GM12874 (cell line): ENCODE measurements at regions not wholly inside any gene's neighbourhood (a gene's known extent, or its start where the extent isn't known, plus 50 kb on each side); places are given as distances from the start of the nearest gene placed in this dataset.

Experiments used
- TF ChIP-seq, protein P1 (sequence below): IDR thresholded peaks from 2 replicates; pipeline ENCODE4 v1.5.1; 2011; ENCODE audit warnings: low read depth, mild to moderate bottlenecking, control low read depth, low read length, moderate library complexity; ENCODE audit not compliant: insufficient read depth

DNA sequence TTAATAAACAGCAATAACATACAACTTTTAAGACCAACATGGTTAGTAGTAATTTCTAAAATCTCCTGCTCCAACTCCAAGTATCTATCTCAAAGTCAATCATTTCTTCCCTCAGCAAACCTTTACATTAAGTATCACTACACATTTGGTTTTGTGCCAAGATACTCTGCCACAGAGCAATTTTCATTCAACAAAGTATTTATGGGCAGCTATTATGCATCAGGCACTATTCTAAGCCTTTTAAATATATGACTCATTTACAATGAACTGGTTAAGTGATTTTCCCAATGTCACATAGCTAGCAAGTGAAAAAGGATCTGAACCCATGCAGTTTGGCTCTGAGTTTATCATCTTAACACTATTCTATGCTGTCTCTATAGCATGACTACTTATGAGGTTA is 264.3 kb downstream of the NOL4 start:
- TF ChIP-seq, protein P1, sequence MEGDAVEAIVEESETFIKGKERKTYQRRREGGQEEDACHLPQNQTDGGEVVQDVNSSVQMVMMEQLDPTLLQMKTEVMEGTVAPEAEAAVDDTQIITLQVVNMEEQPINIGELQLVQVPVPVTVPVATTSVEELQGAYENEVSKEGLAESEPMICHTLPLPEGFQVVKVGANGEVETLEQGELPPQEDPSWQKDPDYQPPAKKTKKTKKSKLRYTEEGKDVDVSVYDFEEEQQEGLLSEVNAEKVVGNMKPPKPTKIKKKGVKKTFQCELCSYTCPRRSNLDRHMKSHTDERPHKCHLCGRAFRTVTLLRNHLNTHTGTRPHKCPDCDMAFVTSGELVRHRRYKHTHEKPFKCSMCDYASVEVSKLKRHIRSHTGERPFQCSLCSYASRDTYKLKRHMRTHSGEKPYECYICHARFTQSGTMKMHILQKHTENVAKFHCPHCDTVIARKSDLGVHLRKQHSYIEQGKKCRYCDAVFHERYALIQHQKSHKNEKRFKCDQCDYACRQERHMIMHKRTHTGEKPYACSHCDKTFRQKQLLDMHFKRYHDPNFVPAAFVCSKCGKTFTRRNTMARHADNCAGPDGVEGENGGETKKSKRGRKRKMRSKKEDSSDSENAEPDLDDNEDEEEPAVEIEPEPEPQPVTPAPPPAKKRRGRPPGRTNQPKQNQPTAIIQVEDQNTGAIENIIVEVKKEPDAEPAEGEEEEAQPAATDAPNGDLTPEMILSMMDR = no peak

DNA sequence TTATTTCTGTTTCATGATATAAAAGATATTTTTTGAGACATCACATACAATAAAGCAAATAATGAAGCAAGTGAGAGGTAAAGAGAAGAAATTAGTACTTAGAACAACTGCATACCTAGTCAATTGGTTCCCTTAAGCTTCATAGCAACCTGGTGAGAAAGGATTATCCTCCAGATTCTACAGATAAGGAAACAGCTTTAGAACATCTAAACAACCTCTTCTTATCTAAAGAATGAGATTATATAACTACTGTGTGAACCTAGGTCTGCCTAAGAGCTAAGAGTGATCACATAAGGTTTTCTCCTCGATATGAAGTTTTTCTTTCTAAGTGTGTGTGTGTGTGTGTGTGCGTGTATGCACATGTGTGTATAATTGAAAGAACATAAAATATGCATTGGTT is 265.1 kb downstream of the NOL4 start:
- TF ChIP-seq, protein P1 = no peak

DNA sequence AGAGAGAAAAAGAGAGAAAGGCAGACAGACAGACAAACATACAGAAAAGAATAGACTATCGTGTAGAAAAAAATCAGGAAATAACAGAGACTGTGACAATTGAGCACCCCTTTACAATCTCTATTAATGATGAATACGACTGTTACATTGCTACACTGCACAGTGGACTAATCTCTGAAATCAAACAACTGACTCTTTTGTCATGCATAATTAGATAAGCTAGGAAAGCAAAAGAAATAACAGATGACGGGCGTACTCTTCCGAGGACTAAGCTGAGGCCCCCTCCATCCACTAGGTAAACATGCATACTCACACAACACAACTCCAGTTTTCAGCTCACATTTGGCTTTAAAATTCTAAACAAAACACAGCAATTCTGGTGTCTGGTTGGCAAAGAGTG is 267.0 kb downstream of the NOL4 start:
- TF ChIP-seq, protein P1 = no peak

DNA sequence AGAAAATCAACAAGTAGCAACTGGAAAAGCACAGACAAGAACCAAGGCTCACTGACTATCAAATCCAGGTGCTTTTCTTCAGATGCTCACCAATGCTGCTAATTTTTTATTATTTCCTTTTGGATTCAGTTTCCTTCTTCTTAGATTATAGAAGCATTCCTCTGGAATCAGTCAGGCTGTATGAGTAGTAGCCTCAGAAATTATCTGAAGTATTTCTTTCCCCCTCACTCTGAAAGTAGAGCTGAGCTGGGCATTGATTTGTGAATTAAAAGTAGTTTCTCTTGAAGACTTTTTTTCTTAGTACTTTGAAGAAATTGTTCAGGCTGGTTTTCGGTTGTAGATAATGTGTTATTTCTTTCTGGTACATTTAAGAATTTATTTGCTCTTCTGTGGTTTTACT is 273.7 kb downstream of the NOL4 start:
- TF ChIP-seq, protein P1 = no peak

DNA sequence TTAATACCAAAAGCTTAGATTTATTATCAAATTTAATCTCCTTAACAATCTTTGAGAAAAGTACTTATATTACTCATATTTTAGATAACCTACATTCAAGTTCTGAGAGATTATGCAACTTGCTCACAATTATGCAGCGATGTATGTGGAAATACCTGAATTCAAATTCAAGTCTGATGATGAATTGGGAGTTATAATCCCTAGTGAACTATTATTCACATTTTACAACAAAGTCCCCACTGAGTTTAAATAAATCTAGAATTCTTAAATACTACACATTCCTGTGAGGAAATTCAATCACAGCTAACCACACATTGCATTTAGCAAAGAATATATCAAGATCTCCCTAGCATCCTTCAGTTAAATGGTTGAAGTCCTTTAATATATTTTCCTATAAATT is 278.4 kb downstream of the NOL4 start:
- TF ChIP-seq, protein P1 = no peak

DNA sequence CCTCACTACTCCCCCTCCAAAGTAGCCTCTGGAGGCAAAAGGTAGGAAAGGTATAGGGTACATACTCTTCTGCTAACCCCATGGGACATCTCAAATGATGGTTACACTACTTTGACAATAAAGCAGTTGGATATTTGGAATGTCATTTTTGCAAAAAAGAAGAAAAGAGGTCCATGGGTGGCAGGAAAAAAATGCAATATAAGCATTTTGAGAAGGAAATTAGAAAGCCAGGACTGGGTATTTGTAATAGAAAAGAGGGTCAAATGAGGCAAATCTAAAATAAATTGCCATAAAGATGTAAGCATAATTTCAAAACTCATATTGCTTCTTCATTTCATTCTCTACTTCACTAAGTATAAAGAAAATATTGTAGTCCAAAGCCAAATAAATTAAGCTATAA is 280.2 kb downstream of the NOL4 start:
- TF ChIP-seq, protein P1 = no peak

DNA sequence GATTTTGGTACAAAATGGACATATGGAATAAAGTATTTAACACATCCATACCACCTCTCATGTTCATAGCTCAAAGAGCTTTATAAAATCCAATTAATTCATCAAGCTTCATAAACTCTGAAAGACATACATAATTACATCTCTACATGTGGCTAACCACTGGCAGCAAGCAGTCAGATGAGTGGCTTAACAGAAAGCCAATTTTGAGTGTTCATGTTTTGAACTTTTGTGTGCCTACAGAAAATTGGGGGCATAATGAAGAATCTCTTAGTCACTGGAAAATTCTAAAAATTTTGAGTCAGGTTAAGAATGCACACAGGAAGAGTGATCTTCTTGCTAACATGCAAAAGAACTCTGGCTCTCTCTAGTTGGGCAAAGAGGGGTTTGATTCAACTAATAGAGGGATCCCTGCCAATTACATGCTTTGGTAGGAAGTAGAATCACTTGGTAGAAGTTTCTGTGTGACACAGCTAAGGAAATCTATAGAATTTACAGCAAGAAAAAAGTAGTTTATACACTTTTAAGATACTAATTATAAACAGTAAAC is 287.4 kb downstream of the NOL4 start:
- TF ChIP-seq, protein P1 = no peak
